ENCODE measurements at regions not wholly inside any gene's neighbourhood (a gene's known extent, or its start where the extent isn't known, plus 50 kb on each side); places are given as distances from the start of the nearest gene placed in this dataset.
"Not testable (repeated sequence)": the region's sequence is repeated elsewhere in the genome, so short reads cannot be mapped to it uniquely, and the experiment has no call there.

- DNase-seq (ENCODE audit: low read depth in 3 of 3) = no peak
Observed at GRCh38 chr4:184281231-184282139, 63.8 kb upstream of the ENPP6 start.

GRCh38 chr4:184280591-184281071 is 63.0 kb upstream of the ENPP6 start:
- DNase-seq (ENCODE audit: low read depth in 3 of 3) = no peak

GRCh38 chr4:184280137-184280536 is 62.5 kb upstream of the ENPP6 start:
- no peak for DNase-seq (ENCODE audit: low read depth in 3 of 3)

GRCh38 chr4:184279496-184280061 is 61.9 kb upstream of the ENPP6 start:
- DNase-seq (ENCODE audit: low read depth in 3 of 3) = no peak

- DNase-seq (ENCODE audit: low read depth in 3 of 3) = not testable (repeated sequence)
Observed at GRCh38 chr4:184277769-184278168, 60.1 kb upstream of the ENPP6 start.

- DNase-seq (ENCODE audit: low read depth in 3 of 3) = not testable (repeated sequence)
Observed at GRCh38 chr4:184277010-184277409, 59.3 kb upstream of the ENPP6 start.

- not testable (repeated sequence) for DNase-seq (ENCODE audit: low read depth in 3 of 3)
Observed at GRCh38 chr4:184276346-184276745, 58.7 kb upstream of the ENPP6 start.

GRCh38 chr4:184275766-184276165 is 58.1 kb upstream of the ENPP6 start:
- DNase-seq (ENCODE audit: low read depth in 3 of 3) = no peak

- no peak for DNase-seq (ENCODE audit: low read depth in 3 of 3)
Observed at GRCh38 chr4:184274286-184274951, 56.7 kb upstream of the ENPP6 start.

GRCh38 chr4:184273166-184274147 is 55.8 kb upstream of the ENPP6 start:
- DNase-seq (ENCODE audit: low read depth in 3 of 3) = no peak

- no peak for DNase-seq (ENCODE audit: low read depth in 3 of 3)
Observed at GRCh38 chr4:184270808-184271413, 53.2 kb upstream of the ENPP6 start.

- DNase-seq (ENCODE audit: low read depth in 3 of 3) = no peak
Observed at GRCh38 chr4:184269879-184270430, 52.3 kb upstream of the ENPP6 start.

GRCh38 chr4:184268584-184269160 is 51.0 kb upstream of the ENPP6 start:
- DNase-seq (ENCODE audit: low read depth in 3 of 3) = no peak

GRCh38 chr4:184267673-184268583 is 50.3 kb upstream of the ENPP6 start:
- DNase-seq (ENCODE audit: low read depth in 3 of 3) = peak; percentile 32 to 41 (median 36)

Measured in stimulated activated CD4-positive, alpha-beta T cell treated with anti-CD3 and anti-CD28 coated beads, TNF-alpha, amount 100 ng/mL, for 4 hours (primary cell).